HEK293 (cell line): ENCODE measurements at regions not wholly inside any gene's neighbourhood (a gene's known extent, or its start where the extent isn't known, plus 50 kb on each side); places are given as distances from the start of the nearest gene placed in this dataset.

ENCODE experiments used
- CTCF ChIA-PET: fragments of 350-600 bp; formaldehyde crosslinking; extraction: SDS; loops from one replicate; lab custom pipeline; 2021; ENCODE audit warnings: antibody characterized with exemption; lab: Yijun Ruan, JAX
- POLR2A ChIA-PET: fragments of 300-600 bp; formaldehyde crosslinking; extraction: SDS; loops from one replicate; lab custom pipeline; 2020; ENCODE audit warnings: antibody characterized with exemption, inconsistent platforms; lab: Yijun Ruan, JAX
- H3K27ac ChIP-seq: fragments of 200-500 bp; sonication (Bioruptor generic); 2 replicates; pipeline ENCODE4 v1.5.1; 2014; ENCODE audit warnings: low read depth, low read length, control low read depth, inconsistent platforms; ENCODE audit errors: extremely low read depth
- H3K36me3 ChIP-seq, 2 experiments: fragments of 200-500 bp in 1 of 2; sonication (Bioruptor generic) in 1 of 2; 1 replicate in 1 of 2; 2 replicates in 1 of 2; pipeline ENCODE4 v1.5.1; 2014 to 2017; ENCODE audit warnings: inconsistent platforms in 2 of 2, low read length in 2 of 2; ENCODE audit not compliant: control insufficient read depth in 2 of 2, insufficient read depth in 1 of 2
- H3K4me1 ChIP-seq: fragments of 200-500 bp; sonication (Bioruptor generic); 2 replicates; pipeline ENCODE4 v1.5.1; 2014; ENCODE audit warnings: mild to moderate bottlenecking, low read length, inconsistent platforms; ENCODE audit not compliant: control insufficient read depth, insufficient read depth
- H3K4me3 ChIP-seq: 2 replicates; pipeline ENCODE4 v1.5.1; 2011; ENCODE audit warnings: low read depth, mild to moderate bottlenecking, control low read depth, low read length, moderate library complexity
- H3K9me3 ChIP-seq: fragments of 200-500 bp; sonication (Bioruptor generic); 2 replicates; pipeline ENCODE4 v1.5.1; 2014; ENCODE audit warnings: low read depth, low read length, inconsistent platforms; ENCODE audit not compliant: control insufficient read depth, insufficient read depth
- HOXA7 ChIP-seq: sonication (generic); formaldehyde crosslinking; IDR thresholded peaks from 2 replicates; pipeline ENCODE4 v1.8.1; 2022; ENCODE audit warnings: missing genetic modification reagents, borderline replicate concordance
- KLF7 ChIP-seq: fragments of 450-650 bp; formaldehyde crosslinking; IDR thresholded peaks from 2 replicates; pipeline ENCODE4 v1.5.1; 2016; ENCODE audit warnings: missing biosample characterization, missing genetic modification characterization, borderline replicate concordance
- TCF7L2 ChIP-seq: IDR thresholded peaks from 2 replicates; pipeline ENCODE4 v1.6.1; 2011; ENCODE audit warnings: low read depth, mild to moderate bottlenecking, inconsistent platforms, low read length, moderate library complexity, borderline replicate concordance
- WT1 ChIP-seq: fragments of 450-650 bp; formaldehyde crosslinking; IDR thresholded peaks from 2 replicates; pipeline ENCODE4 v1.5.1; 2016; ENCODE audit warnings: missing biosample characterization, missing genetic modification characterization
- ZBTB7A ChIP-seq: fragments of 450-650 bp; formaldehyde crosslinking; IDR thresholded peaks from 2 replicates; pipeline ENCODE4 v1.5.1; 2016; ENCODE audit warnings: low read depth, missing biosample characterization, missing genetic modification characterization
- ZBTB8A ChIP-seq: fragments of 450-650 bp; formaldehyde crosslinking; IDR thresholded peaks from 2 replicates; pipeline ENCODE4 v1.5.1; 2016; ENCODE audit warnings: missing biosample characterization, missing genetic modification characterization
- ZFHX2 ChIP-seq: fragments of 450-650 bp; formaldehyde crosslinking; conservative IDR thresholded peaks from 2 replicates; pipeline ENCODE4 v1.5.1; 2016; ENCODE audit warnings: missing biosample characterization, missing genetic modification characterization
- ZIC2 ChIP-seq: fragments of 450-650 bp; formaldehyde crosslinking; IDR thresholded peaks from 2 replicates; pipeline ENCODE4 v1.5.1; 2016; ENCODE audit warnings: missing biosample characterization, missing genetic modification characterization
- ZNF2 ChIP-seq: fragments of 450-650 bp; formaldehyde crosslinking; IDR thresholded peaks from 2 replicates; pipeline ENCODE4 v1.5.1; 2016; ENCODE audit warnings: missing biosample characterization, missing genetic modification characterization
- ZNF221 ChIP-seq: fragments of 450-650 bp; formaldehyde crosslinking; IDR thresholded peaks from 2 replicates; pipeline ENCODE4 v1.5.1; 2017; ENCODE audit warnings: missing biosample characterization, missing genetic modification characterization, borderline replicate concordance
- ZNF239 ChIP-seq: fragments of 450-650 bp; formaldehyde crosslinking; IDR thresholded peaks from 2 replicates; pipeline ENCODE4 v1.5.1; 2016; ENCODE audit warnings: missing biosample characterization, missing genetic modification characterization
- ZNF366 ChIP-seq: fragments of 450-650 bp; formaldehyde crosslinking; conservative IDR thresholded peaks from 2 replicates; pipeline ENCODE4 v1.5.1; 2016; ENCODE audit warnings: missing biosample characterization, missing genetic modification characterization
- ZNF394 ChIP-seq: fragments of 450-650 bp; formaldehyde crosslinking; IDR thresholded peaks from 2 replicates; pipeline ENCODE4 v1.5.1; 2016; ENCODE audit warnings: missing biosample characterization, missing genetic modification characterization, mild to moderate bottlenecking, moderate library complexity, borderline replicate concordance
- ZNF433 ChIP-seq: fragments of 450-650 bp; formaldehyde crosslinking; IDR thresholded peaks from 2 replicates; pipeline ENCODE4 v1.5.1; 2016; ENCODE audit warnings: missing biosample characterization, missing genetic modification characterization, low read depth
- ZNF449 ChIP-seq: fragments of 450-650 bp; formaldehyde crosslinking; IDR thresholded peaks from 2 replicates; pipeline ENCODE4 v1.5.1; 2017; ENCODE audit warnings: missing biosample characterization, mild to moderate bottlenecking, missing genetic modification characterization, moderate library complexity
- ZNF48 ChIP-seq: fragments of 450-650 bp; formaldehyde crosslinking; IDR thresholded peaks from 2 replicates; pipeline ENCODE4 v1.5.1; 2016; ENCODE audit warnings: missing biosample characterization, missing genetic modification characterization
- ZNF501 ChIP-seq: fragments of 450-650 bp; formaldehyde crosslinking; IDR thresholded peaks from 2 replicates; pipeline ENCODE4 v1.5.1; 2016; ENCODE audit warnings: missing biosample characterization, missing genetic modification characterization
- ZNF514 ChIP-seq: fragments of 450-650 bp; formaldehyde crosslinking; IDR thresholded peaks from 2 replicates; pipeline ENCODE4 v1.5.1; 2016; ENCODE audit warnings: missing biosample characterization, missing genetic modification characterization
- ZNF544 ChIP-seq: fragments of 450-650 bp; formaldehyde crosslinking; IDR thresholded peaks from 2 replicates; pipeline ENCODE4 v1.5.0; 2017; ENCODE audit warnings: missing biosample characterization, missing genetic modification characterization
- ZNF610 ChIP-seq: fragments of 450-650 bp; formaldehyde crosslinking; IDR thresholded peaks from 2 replicates; pipeline ENCODE4 v1.5.1; 2016; ENCODE audit warnings: missing biosample characterization, missing genetic modification characterization, borderline replicate concordance
- ZNF645 ChIP-seq: fragments of 450-650 bp; formaldehyde crosslinking; IDR thresholded peaks from 2 replicates; pipeline ENCODE4; 2016; ENCODE audit warnings: missing biosample characterization, missing genetic modification characterization
- ZSCAN18 ChIP-seq: fragments of 450-650 bp; formaldehyde crosslinking; IDR thresholded peaks from 2 replicates; pipeline ENCODE4 v1.5.1; 2016; ENCODE audit warnings: missing biosample characterization, missing genetic modification characterization
- ZSCAN30 ChIP-seq: fragments of 450-650 bp; IDR thresholded peaks from 2 replicates; pipeline ENCODE4 v1.5.1; 2018; ENCODE audit warnings: missing biosample characterization, mild to moderate bottlenecking, missing genetic modification characterization, moderate library complexity
- ZXDB ChIP-seq: fragments of 450-650 bp; formaldehyde crosslinking; IDR thresholded peaks from 2 replicates; pipeline ENCODE4 v1.5.1; 2016; ENCODE audit warnings: missing biosample characterization, missing genetic modification characterization

- TF ChIP-seq ZNF394: no peak
- no peak for TF ChIP-seq ZNF433 (tag by site-specific recombination)
- no peak for TF ChIP-seq TCF7L2
- TF ChIP-seq ZNF514 (tag by site-specific recombination): no peak
- TF ChIP-seq ZNF501 (tag by site-specific recombination): no peak
- no peak for TF ChIP-seq ZBTB7A (tag by site-specific recombination)
- TF ChIP-seq ZNF366 (tag by site-specific recombination): no peak
- no peak for TF ChIP-seq ZFHX2 (tag by site-specific recombination)
- no peak for TF ChIP-seq ZNF2 (tag by site-specific recombination)
- TF ChIP-seq ZNF48 (tag by site-specific recombination): no peak
- TF ChIP-seq WT1 (tag by site-specific recombination): no peak
- no peak for TF ChIP-seq ZNF610
- TF ChIP-seq ZSCAN18 (tag by site-specific recombination): no peak
- TF ChIP-seq ZNF221: no peak
- no peak for TF ChIP-seq ZNF449
- no peak for TF ChIP-seq ZBTB8A (tag by site-specific recombination)
- TF ChIP-seq ZIC2 (tag by site-specific recombination): no peak
- TF ChIP-seq ZSCAN30 (tag by site-specific recombination): no peak
- Histone ChIP-seq H3K4me1 (no peaks in the 10 kb centered on the region), H3K27ac (no peak overlapping the region), H3K36me3 (no peaks in the 10 kb centered on the region), H3K9me3 (no peaks in the 10 kb centered on the region), H3K4me3 (no peak overlapping the region)
- ChIA-PET POLR2A (no interaction called here), CTCF (no interaction called here)
Measured at GRCh38 chr1:70864302-70864701, 183.3 kb downstream of the PTGER3 start.

GRCh38 chr1:70866542-70867264 lies 180.9 kb downstream of the PTGER3 start:
- Histone ChIP-seq H3K4me3 (no peak overlapping the region), H3K27ac (no peak overlapping the region), H3K9me3 (no peaks in the 10 kb centered on the region), H3K36me3 (no peaks in the 10 kb centered on the region), H3K4me1 (no peaks in the 10 kb centered on the region)
- ChIA-PET POLR2A (no interaction called here), CTCF (no interaction called here)
- TF ChIP-seq KLF7: no peak
- no peak for TF ChIP-seq ZNF239 (tag by site-specific recombination)
- no peak for TF ChIP-seq ZNF544
- TF ChIP-seq ZNF645: no peak
- TF ChIP-seq ZXDB: no peak
- no peak for TF ChIP-seq HOXA7 (CRISPR knock-in tag)
- no peak for TF ChIP-seq ZSCAN30 (tag by site-specific recombination)
